PC-9 (cell line): ENCODE measurements at regions not wholly inside any gene's neighbourhood (a gene's known extent, or its start where the extent isn't known, plus 50 kb on each side); places are given as distances from the start of the nearest gene placed in this dataset.

Experiments
- EZH2 ChIP-seq: fragments of 200-600 bp; sonication (generic); IDR thresholded peaks from 2 replicates; pipeline ENCODE4 v1.8.0; 2017; ENCODE audit warnings: antibody characterized with exemption, low read depth
- TF ChIP-seq, protein P1 (sequence below): fragments of 200-600 bp; sonication (generic); conservative IDR thresholded peaks from 2 replicates; pipeline ENCODE4 v1.6.1; 2017; ENCODE audit warnings: mixed run types, antibody characterized with exemption, mild to moderate bottlenecking, moderate library complexity

DNA sequence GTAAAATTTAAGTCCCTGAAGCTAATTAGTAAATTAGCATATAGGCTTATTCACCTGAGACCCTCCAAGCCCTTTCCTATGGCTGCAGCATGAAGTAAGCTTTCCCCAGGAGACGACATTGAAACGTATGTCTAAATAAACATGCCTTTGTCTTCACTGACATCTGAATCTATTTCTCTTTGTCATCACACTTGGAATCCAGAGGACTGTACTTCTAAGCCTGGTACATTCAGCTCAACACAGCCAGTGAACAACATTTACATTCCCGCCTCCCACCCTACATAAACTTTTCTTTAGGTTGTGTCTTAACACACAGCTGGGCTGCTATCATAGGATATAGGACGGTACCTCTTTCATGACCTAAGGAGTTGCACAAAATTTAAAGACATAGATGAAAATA lies 414.4 kb downstream of the SFMBT2 start:
- no peak for TF ChIP-seq EZH2
- TF ChIP-seq, protein P1, sequence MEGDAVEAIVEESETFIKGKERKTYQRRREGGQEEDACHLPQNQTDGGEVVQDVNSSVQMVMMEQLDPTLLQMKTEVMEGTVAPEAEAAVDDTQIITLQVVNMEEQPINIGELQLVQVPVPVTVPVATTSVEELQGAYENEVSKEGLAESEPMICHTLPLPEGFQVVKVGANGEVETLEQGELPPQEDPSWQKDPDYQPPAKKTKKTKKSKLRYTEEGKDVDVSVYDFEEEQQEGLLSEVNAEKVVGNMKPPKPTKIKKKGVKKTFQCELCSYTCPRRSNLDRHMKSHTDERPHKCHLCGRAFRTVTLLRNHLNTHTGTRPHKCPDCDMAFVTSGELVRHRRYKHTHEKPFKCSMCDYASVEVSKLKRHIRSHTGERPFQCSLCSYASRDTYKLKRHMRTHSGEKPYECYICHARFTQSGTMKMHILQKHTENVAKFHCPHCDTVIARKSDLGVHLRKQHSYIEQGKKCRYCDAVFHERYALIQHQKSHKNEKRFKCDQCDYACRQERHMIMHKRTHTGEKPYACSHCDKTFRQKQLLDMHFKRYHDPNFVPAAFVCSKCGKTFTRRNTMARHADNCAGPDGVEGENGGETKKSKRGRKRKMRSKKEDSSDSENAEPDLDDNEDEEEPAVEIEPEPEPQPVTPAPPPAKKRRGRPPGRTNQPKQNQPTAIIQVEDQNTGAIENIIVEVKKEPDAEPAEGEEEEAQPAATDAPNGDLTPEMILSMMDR, result no peak
